K562 (cell line): ENCODE measurements at regions not wholly inside any gene's neighbourhood (a gene's known extent, or its start where the extent isn't known, plus 50 kb on each side); places are given as distances from the start of the nearest gene placed in this dataset.

Experiments used
- ATAC-seq: fragments of 200-7000 bp; cut with Tn5 transposase; 3 replicates; pipeline ENCODE4 v1.9.1; 2020; ENCODE audit warnings: moderate library complexity
- BruUV-seq: library from RNA; stranded (reverse); fragments of 400-500 nt; replicated peaks from 2 replicates; lab custom pipeline; 2021; lab: Mats Ljungman, UMichigan
- CTCF ChIA-PET: fragments of 300-600 bp; formaldehyde crosslinking; extraction: SDS; loops from one replicate; lab custom pipeline; 2021; ENCODE audit warnings: low intra/inter-chr PET ratio; lab: Yijun Ruan, JAX
- POLR2A ChIA-PET: fragments of 300-600, 350-650 bp; sonication (Branson Sonifier 250); formaldehyde crosslinking; extraction: SDS; loops from one replicate; lab custom pipeline; 2021; ENCODE audit warnings: antibody characterized with exemption, inconsistent platforms; lab: Yijun Ruan, JAX
- DNase-seq, 4 experiments: peaks; one replicate each; pipeline versions ENCODE4 v3.0.0 to v3.0.0-alpha.2; 2011 to 2018; ENCODE audit warnings: low spot score in 3 of 4, mixed read lengths in 3 of 4; ENCODE audit errors: extremely low read depth in 1 of 4
- FAIRE-seq: peaks from 2 replicates; lab custom pipeline; 2011; peaks lifted over from hg19 to GRCh38; lab: Jason Lieb, UNC
- H2AFZ ChIP-seq: 2 replicates; pipeline ENCODE4 v1.6.0; 2011; ENCODE audit warnings: low read depth, low read length, control low read depth, inconsistent platforms
- H3K27ac ChIP-seq: fragments of 200-600 bp; 3 replicates; pipeline ENCODE4 v1.8.0; 2011; ENCODE audit warnings: low read depth, mild to moderate bottlenecking, control low read depth, inconsistent platforms, low read length, moderate library complexity, mixed read lengths; ENCODE audit errors: extremely low read depth
- H3K27me3 ChIP-seq, 2 experiments: fragments of 300-600 bp in 1 of 2; 2 replicates in 1 of 2; 3 replicates in 1 of 2; pipeline versions ENCODE4 v1.6.0 to v1.8.0; 2011; ENCODE audit warnings: inconsistent platforms in 2 of 2, low read length in 2 of 2, mild to moderate bottlenecking in 1 of 2, mixed read lengths in 1 of 2, moderate library complexity in 1 of 2; ENCODE audit not compliant: control insufficient read depth in 2 of 2, insufficient read depth in 2 of 2
- H3K36me3 ChIP-seq: fragments of 300-600 bp; 3 replicates; pipeline ENCODE4 v1.8.0; 2011; ENCODE audit warnings: mild to moderate bottlenecking, low read length, inconsistent platforms; ENCODE audit not compliant: control insufficient read depth, insufficient read depth
- H3K4me1 ChIP-seq, 2 experiments: fragments of 200-600 bp in 1 of 2; replicated peaks in 1 of 2; 2 replicates in 1 of 2; 3 replicates in 1 of 2; pipeline versions ENCODE4 v1.5.1 to v1.8.0; 2011; ENCODE audit warnings: inconsistent platforms in 2 of 2, low read length in 2 of 2, mild to moderate bottlenecking in 1 of 2, mixed read lengths in 1 of 2, moderate library complexity in 1 of 2; ENCODE audit not compliant: control insufficient read depth in 2 of 2, insufficient read depth in 2 of 2
- H3K4me2 ChIP-seq: 2 replicates; pipeline ENCODE4 v1.6.1; 2011; ENCODE audit warnings: low read length, control low read depth, inconsistent platforms, mixed read lengths; ENCODE audit not compliant: insufficient read depth
- H3K4me3 ChIP-seq: fragments of 200-600 bp; sonication (generic), shearing (Covaris generic); 2 replicates; pipeline ENCODE4 v1.5.1; 2016; ENCODE audit warnings: control low read depth, inconsistent platforms
- H3K79me2 ChIP-seq: fragments of 200-600 bp; 3 replicates; pipeline ENCODE4 v1.8.0; 2011; ENCODE audit warnings: low read length, inconsistent platforms; ENCODE audit not compliant: control insufficient read depth, insufficient read depth
- H3K9ac ChIP-seq, 2 experiments: 2 replicates each; pipeline versions ENCODE4 v1.6.0 to v1.6.1; 2011; ENCODE audit warnings: low read depth in 2 of 2, low read length in 2 of 2, control low read depth in 1 of 2, inconsistent platforms in 1 of 2, mild to moderate bottlenecking in 1 of 2, mixed read lengths in 1 of 2; ENCODE audit not compliant: insufficient read depth in 1 of 2
- H3K9me1 ChIP-seq: one replicate; pipeline ENCODE4 v1.6.0; 2011; ENCODE audit warnings: inconsistent platforms, mild to moderate bottlenecking, low read length, moderate library complexity; ENCODE audit not compliant: control insufficient read depth, insufficient read depth
- H3K9me3 ChIP-seq: replicated peaks from 2 replicates; pipeline ENCODE4 v1.5.1; 2011; ENCODE audit warnings: low read depth, low read length, inconsistent platforms; ENCODE audit not compliant: control insufficient read depth, insufficient read depth
- H4K20me1 ChIP-seq: replicated peaks from 2 replicates; pipeline ENCODE4 v1.6.1; 2011; ENCODE audit warnings: low read length, inconsistent platforms, mixed read lengths; ENCODE audit not compliant: control insufficient read depth, insufficient read depth
- HNRNPK ChIP-seq: fragments of 200-400 bp; formaldehyde crosslinking; IDR thresholded peaks from one replicate; pipeline ENCODE4 v1.6.1; 2018; ENCODE audit warnings: mild to moderate bottlenecking, low read depth, low read length; ENCODE audit not compliant: poor library complexity, severe bottlenecking
- PYGO2 ChIP-seq: fragments of 450-650 bp; IDR thresholded peaks from 2 replicates; pipeline ENCODE4 v1.6.1; 2016; ENCODE audit warnings: mild to moderate bottlenecking, missing genetic modification characterization, moderate library complexity, missing compliant biosample characterization
- WGBS: fragments of 100-300 bp; shearing (Covaris generic); methylation state at CpG from one replicate; pipeline ENCODE4 v1.1.6; 2016; ENCODE audit warnings: low coverage, mixed read lengths; ENCODE audit not compliant: insufficient coverage; ENCODE audit errors: missing lambda C conversion rate; 5-methylcytosine and 5-hydroxymethylcytosine counted together
- in situ Hi-C: fragments of 300-500 bp; cut with MboI; formaldehyde crosslinking; loops from 4 replicates; pipeline ENCODE4 v1.15.0; 2018; ENCODE audit warnings: inconsistent platforms, mixed read lengths
- intact Hi-C: fragments of 100-400 bp; cut with micrococcal nuclease; formaldehyde crosslinking; loops from 2 replicates; pipeline ENCODE4 v1.14.2; 2022
- TF ChIP-seq, protein P1 (sequence below): sonication (generic); formaldehyde crosslinking; IDR thresholded peaks from 2 replicates; pipeline ENCODE4 v1.8.0; 2022; ENCODE audit warnings: mild to moderate bottlenecking, missing genetic modification reagents
- TF ChIP-seq, protein P2 (sequence below): fragments of 450-650 bp; formaldehyde crosslinking; IDR thresholded peaks from 2 replicates; pipeline ENCODE4 v1.4.0; 2022; ENCODE audit warnings: missing genetic modification characterization
- TF ChIP-seq, protein P3 (sequence below), 3 experiments: fragments of 200-800 bp in 1 of 3; fragments of 250-450 bp in 1 of 3; fragments of 450-650 bp in 1 of 3; sonication (Bioruptor Pico) in 1 of 3; sonication (Bioruptor generic) in 1 of 3; formaldehyde crosslinking in 1 of 3; IDR thresholded peaks; 2 replicates each; pipeline versions ENCODE4 v1.6.1 to v1.8.0; 2016 to 2022; ENCODE audit warnings: mild to moderate bottlenecking in 2 of 3, missing genetic modification characterization in 2 of 3, missing compliant biosample characterization in 1 of 3, moderate library complexity in 1 of 3
- TF ChIP-seq, protein P4 (sequence below): fragments of 250-450 bp; sonication (Bioruptor Pico); IDR thresholded peaks from 2 replicates; pipeline ENCODE4 v1.4.0; 2020; ENCODE audit warnings: mild to moderate bottlenecking, moderate library complexity

DNA sequence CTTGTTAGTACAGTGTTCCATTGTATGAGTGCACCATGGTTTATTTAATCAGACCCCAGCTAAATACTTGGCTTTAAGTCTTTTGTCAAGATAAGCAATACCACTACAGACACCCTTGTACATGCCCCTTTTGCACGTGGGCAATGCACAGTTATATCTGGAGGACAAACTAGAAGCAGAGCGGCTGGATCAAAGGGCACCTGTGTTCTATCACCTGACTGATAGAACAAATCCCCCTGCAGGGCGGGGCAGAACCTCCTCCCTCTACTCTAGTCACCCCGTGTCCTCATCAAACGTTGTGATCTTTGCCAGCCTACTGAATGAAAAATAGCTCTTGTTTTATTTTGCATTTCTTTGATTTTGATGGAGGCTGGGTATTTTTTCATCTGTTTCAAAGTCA is 314.9 kb downstream of the TLE3 start:
- no peaks in the 10 kb centered on the region for H3K79me2 ChIP-seq
- no peak overlapping the region for H3K4me3 ChIP-seq
- no peak overlapping the region for H3K4me2 ChIP-seq
- H3K27ac ChIP-seq = no peak overlapping the region
- FAIRE-seq (no peak), DNase-seq (no peak), ATAC-seq (no peak)
- ChIA-PET CTCF (no interaction called here), POLR2A (interaction anchor here (1.5 kb wide), 1 partner anchor 13 kb away, joined by 6 read pairs; no protein-coding TSS in a partner anchor)
- WGBS = 3% methylated on average over 5 of the region's 5 CpGs
- H3K9me1 ChIP-seq = no peaks in the 10 kb centered on the region
- H3K36me3 ChIP-seq = no peaks in the 10 kb centered on the region
- BruUV-seq = no TSS peak
- peaks cover 2 to 3% of the 10 kb centered on the region in 2 experiments; a peak in 3 of 5 replicates for H3K27me3 ChIP-seq
- in situ Hi-C loops = no loop called here
- intact Hi-C loops = no loop called here
- no peak overlapping the region for H3K9ac ChIP-seq
- no peaks in the 10 kb centered on the region for H3K4me1 ChIP-seq
- no peaks in the 10 kb centered on the region for H4K20me1 ChIP-seq
- TF ChIP-seq, protein P1, sequence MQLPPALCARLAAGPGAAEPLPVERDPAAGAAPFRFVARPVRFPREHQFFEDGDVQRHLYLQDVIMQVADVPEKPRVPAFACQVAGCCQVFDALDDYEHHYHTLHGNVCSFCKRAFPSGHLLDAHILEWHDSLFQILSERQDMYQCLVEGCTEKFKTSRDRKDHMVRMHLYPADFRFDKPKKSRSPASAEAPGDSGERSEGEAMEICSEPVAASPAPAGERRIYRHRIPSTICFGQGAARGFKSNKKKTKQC = no peak
- TF ChIP-seq, protein P2, sequence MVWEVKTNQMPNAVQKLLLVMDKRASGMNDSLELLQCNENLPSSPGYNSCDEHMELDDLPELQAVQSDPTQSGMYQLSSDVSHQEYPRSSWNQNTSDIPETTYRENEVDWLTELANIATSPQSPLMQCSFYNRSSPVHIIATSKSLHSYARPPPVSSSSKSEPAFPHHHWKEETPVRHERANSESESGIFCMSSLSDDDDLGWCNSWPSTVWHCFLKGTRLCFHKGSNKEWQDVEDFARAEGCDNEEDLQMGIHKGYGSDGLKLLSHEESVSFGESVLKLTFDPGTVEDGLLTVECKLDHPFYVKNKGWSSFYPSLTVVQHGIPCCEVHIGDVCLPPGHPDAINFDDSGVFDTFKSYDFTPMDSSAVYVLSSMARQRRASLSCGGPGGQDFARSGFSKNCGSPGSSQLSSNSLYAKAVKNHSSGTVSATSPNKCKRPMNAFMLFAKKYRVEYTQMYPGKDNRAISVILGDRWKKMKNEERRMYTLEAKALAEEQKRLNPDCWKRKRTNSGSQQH = no peak
- TF ChIP-seq, protein P3, sequence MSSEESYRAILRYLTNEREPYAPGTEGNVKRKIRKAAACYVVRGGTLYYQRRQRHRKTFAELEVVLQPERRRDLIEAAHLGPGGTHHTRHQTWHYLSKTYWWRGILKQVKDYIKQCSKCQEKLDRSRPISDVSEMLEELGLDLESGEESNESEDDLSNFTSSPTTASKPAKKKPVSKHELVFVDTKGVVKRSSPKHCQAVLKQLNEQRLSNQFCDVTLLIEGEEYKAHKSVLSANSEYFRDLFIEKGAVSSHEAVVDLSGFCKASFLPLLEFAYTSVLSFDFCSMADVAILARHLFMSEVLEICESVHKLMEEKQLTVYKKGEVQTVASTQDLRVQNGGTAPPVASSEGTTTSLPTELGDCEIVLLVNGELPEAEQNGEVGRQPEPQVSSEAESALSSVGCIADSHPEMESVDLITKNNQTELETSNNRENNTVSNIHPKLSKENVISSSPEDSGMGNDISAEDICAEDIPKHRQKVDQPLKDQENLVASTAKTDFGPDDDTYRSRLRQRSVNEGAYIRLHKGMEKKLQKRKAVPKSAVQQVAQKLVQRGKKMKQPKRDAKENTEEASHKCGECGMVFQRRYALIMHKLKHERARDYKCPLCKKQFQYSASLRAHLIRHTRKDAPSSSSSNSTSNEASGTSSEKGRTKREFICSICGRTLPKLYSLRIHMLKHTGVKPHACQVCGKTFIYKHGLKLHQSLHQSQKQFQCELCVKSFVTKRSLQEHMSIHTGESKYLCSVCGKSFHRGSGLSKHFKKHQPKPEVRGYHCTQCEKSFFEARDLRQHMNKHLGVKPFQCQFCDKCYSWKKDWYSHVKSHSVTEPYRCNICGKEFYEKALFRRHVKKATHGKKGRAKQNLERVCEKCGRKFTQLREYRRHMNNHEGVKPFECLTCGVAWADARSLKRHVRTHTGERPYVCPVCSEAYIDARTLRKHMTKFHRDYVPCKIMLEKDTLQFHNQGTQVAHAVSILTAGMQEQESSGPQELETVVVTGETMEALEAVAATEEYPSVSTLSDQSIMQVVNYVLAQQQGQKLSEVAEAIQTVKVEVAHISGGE (CRISPR knock-in tag; IDR thresholded peaks at IDR 0.05) = no peak
- TF ChIP-seq HNRNPK (no peak), PYGO2 (no peak)
- TF ChIP-seq, protein P4, sequence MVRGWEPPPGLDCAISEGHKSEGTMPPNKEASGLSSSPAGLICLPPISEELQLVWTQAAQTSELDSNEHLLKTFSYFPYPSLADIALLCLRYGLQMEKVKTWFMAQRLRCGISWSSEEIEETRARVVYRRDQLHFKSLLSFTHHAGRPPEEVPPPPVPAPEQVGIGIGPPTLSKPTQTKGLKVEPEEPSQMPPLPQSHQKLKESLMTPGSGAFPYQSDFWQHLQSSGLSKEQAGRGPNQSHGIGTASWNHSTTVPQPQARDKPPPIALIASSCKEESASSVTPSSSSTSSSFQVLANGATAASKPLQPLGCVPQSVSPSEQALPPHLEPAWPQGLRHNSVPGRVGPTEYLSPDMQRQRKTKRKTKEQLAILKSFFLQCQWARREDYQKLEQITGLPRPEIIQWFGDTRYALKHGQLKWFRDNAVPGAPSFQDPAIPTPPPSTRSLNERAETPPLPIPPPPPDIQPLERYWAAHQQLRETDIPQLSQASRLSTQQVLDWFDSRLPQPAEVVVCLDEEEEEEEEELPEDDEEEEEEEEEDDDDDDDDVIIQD (CRISPR knock-in tag) = no peak
- no peaks in the 10 kb centered on the region for H3K9me3 ChIP-seq
- no peak overlapping the region for H2AFZ ChIP-seq
